ENCODE measurements at regions not wholly inside any gene's neighbourhood (a gene's known extent, or its start where the extent isn't known, plus 50 kb on each side); places are given as distances from the start of the nearest gene placed in this dataset.

- Histone ChIP-seq H2AFZ (ENCODE audit: low read depth, low read length) (no peak overlapping the region), H3K79me2 (ENCODE audit: control insufficient read depth, insufficient read depth, low read length) (no peaks in the 10 kb centered on the region), H3K36me3 (ENCODE audit: control insufficient read depth, insufficient read depth, low read length) (no peaks in the 10 kb centered on the region), H3K9me1 (ENCODE audit: control insufficient read depth, insufficient read depth, low read length) (no peaks in the 10 kb centered on the region), H4K20me1 (replicated peaks; ENCODE audit: control insufficient read depth, insufficient read depth, low read length) (no peaks in the 10 kb centered on the region), H3K9me3 (replicated peaks; ENCODE audit: control insufficient read depth, insufficient read depth, low read depth, low read length) (no peaks in the 10 kb centered on the region), H3K4me3 (no peak overlapping the region), H3K4me2 (ENCODE audit: insufficient read depth, low read length) (no peak overlapping the region), H3K27me3 (ENCODE audit: control insufficient read depth in 2 of 2, insufficient read depth in 2 of 2, low read length in 2 of 2) (no peaks in the 10 kb centered on the region), H3K4me1 (replicated peaks in 1 of 2; ENCODE audit: control insufficient read depth in 2 of 2, insufficient read depth in 2 of 2, low read length in 2 of 2) (no peaks in the 10 kb centered on the region), H3K27ac (ENCODE audit: extremely low read depth, low read depth, low read length) (no peak overlapping the region), H3K9ac (ENCODE audit: insufficient read depth in 1 of 2, low read depth in 2 of 2, low read length in 2 of 2) (no peak overlapping the region)
- intact Hi-C loops (cut with micrococcal nuclease) (no loop called here), in situ Hi-C loops (cut with MboI) (no loop called here)
- FAIRE-seq: no peak
- no peak for DNase-seq (ENCODE audit: extremely low read depth in 1 of 4, low spot score in 3 of 4)
- BruUV-seq (replicated peaks): no TSS peak
- ChIA-PET CTCF (ENCODE audit: low intra/inter-chr PET ratio) (no interaction called here), POLR2A (interaction anchor here (0.6 kb wide), 1 partner anchor 303 kb away, joined by 3 read pairs; no protein-coding TSS in a partner anchor)
- ATAC-seq: no peak
- TF ChIP-seq ZNF584 (CRISPR knock-in tag; IDR thresholded peaks at IDR 0.05; ENCODE audit: low read depth) (no peak), DNMT1 (IDR thresholded peaks at IDR 0.05) (no peak), MITF (IDR thresholded peaks at IDR 0.05) (no peak)
- WGBS (ENCODE audit: insufficient coverage, low coverage, missing lambda C conversion rate): 0% methylated on average over 3 of the region's 3 CpGs
These were observed 306.2 kb upstream of the PUM3 start for GRCh38 chr9:3150074-3150473.

Measured in K562 (cell line).